ENCODE measurements at regions not wholly inside any gene's neighbourhood (a gene's known extent, or its start where the extent isn't known, plus 50 kb on each side); places are given as distances from the start of the nearest gene placed in this dataset.
"Not testable (repeated sequence)": the region's sequence is repeated elsewhere in the genome, so short reads cannot be mapped to it uniquely, and the experiment has no call there.

GRCh38 chr2:116153729-116154128 is 1660.8 kb upstream of the DDX18 start:
- intact Hi-C loops (cut with DNase I; ENCODE audit: low total_unique reads): no loop called here
- TF ChIP-seq POLR2A (IDR thresholded peaks at IDR 0.05): no peak
- TF ChIP-seq CTCF (IDR thresholded peaks at IDR 0.05): no peak
- no peaks in the 10 kb centered on the region for H3K27me3 ChIP-seq
- H3K9me3 ChIP-seq: no peaks in the 10 kb centered on the region
- WGBS, 2 donors: 81 to 85% methylated on average over 3 of the region's 3 CpGs
- no peaks in the 10 kb centered on the region for H3K36me3 ChIP-seq (ENCODE audit: low read depth, missing control alignments)
- no peak overlapping the region for H3K27ac ChIP-seq
- H3K4me3 ChIP-seq: no peak overlapping the region
- DNase-seq: no peak
- no peaks in the 10 kb centered on the region for H3K4me1 ChIP-seq

- Histone ChIP-seq H3K27ac (no peak overlapping the region), H3K27me3 (no peaks in the 10 kb centered on the region), H3K4me3 (no peak overlapping the region), H3K9me3 (no peaks in the 10 kb centered on the region), H3K4me1 (no peaks in the 10 kb centered on the region), H3K36me3 (ENCODE audit: low read depth, missing control alignments) (no peaks in the 10 kb centered on the region)
- TF ChIP-seq POLR2A (IDR thresholded peaks at IDR 0.05) (no peak), CTCF (IDR thresholded peaks at IDR 0.05) (no peak)
- no peak for DNase-seq
- 89 to 91% methylated on average over 5 of the region's 5 CpGs for WGBS, 2 donors
- intact Hi-C loops (cut with DNase I; ENCODE audit: low total_unique reads): no loop called here
Measured at GRCh38 chr2:116160657-116161056, 1653.8 kb upstream of the DDX18 start.

- Histone ChIP-seq H3K27me3 (no peaks in the 10 kb centered on the region), H3K4me3 (no peak overlapping the region), H3K9me3 (no peaks in the 10 kb centered on the region), H3K27ac (no peak overlapping the region), H3K4me1 (no peaks in the 10 kb centered on the region), H3K36me3 (ENCODE audit: low read depth, missing control alignments) (no peaks in the 10 kb centered on the region)
- no peak for TF ChIP-seq POLR2A (IDR thresholded peaks at IDR 0.05)
- TF ChIP-seq CTCF (IDR thresholded peaks at IDR 0.05): no peak
- intact Hi-C loops (cut with DNase I; ENCODE audit: low total_unique reads): no loop called here
- DNase-seq: no peak
- 93 to 98% methylated on average over 2 of the region's 2 CpGs for WGBS, 2 donors
Measured at GRCh38 chr2:116162395-116162794, 1652.1 kb upstream of the DDX18 start.

- no peak for DNase-seq
- Histone ChIP-seq H3K36me3 (ENCODE audit: low read depth, missing control alignments) (no peaks in the 10 kb centered on the region), H3K27me3 (no peaks in the 10 kb centered on the region), H3K9me3 (no peaks in the 10 kb centered on the region), H3K4me3 (no peak overlapping the region), H3K27ac (no peak overlapping the region), H3K4me1 (no peaks in the 10 kb centered on the region)
- TF ChIP-seq CTCF (IDR thresholded peaks at IDR 0.05) (no peak), POLR2A (IDR thresholded peaks at IDR 0.05) (no peak)
- intact Hi-C loops (cut with DNase I; ENCODE audit: low total_unique reads): no loop called here
Measured at GRCh38 chr2:116167107-116167506, 1647.4 kb upstream of the DDX18 start.

GRCh38 chr2:116180072-116180471 is 1634.4 kb upstream of the DDX18 start:
- Histone ChIP-seq H3K36me3 (ENCODE audit: low read depth, missing control alignments) (no peaks in the 10 kb centered on the region), H3K4me3 (no peak overlapping the region), H3K27me3 (no peaks in the 10 kb centered on the region), H3K9me3 (no peaks in the 10 kb centered on the region), H3K27ac (no peak overlapping the region), H3K4me1 (no peaks in the 10 kb centered on the region)
- DNase-seq: no peak
- intact Hi-C loops (cut with DNase I; ENCODE audit: low total_unique reads): no loop called here
- TF ChIP-seq CTCF (IDR thresholded peaks at IDR 0.05) (no peak), POLR2A (IDR thresholded peaks at IDR 0.05) (no peak)
- 46 to 47% methylated on average over 3 of the region's 3 CpGs for WGBS, 2 donors

GRCh38 chr2:116190684-116191083 is 1623.8 kb upstream of the DDX18 start:
- DNase-seq; H3K4me3 ChIP-seq; intact Hi-C loops (cut with DNase I; ENCODE audit: low total_unique reads); H3K9me3 ChIP-seq; H3K27me3 ChIP-seq; H3K36me3 ChIP-seq (ENCODE audit: low read depth, missing control alignments); H3K27ac ChIP-seq; H3K4me1 ChIP-seq: not testable (repeated sequence)
- 74 to 91% methylated on average over 2 of the region's 2 CpGs for WGBS, 2 donors
